GM12892 (cell line): ENCODE measurements at regions not wholly inside any gene's neighbourhood (a gene's known extent, or its start where the extent isn't known, plus 50 kb on each side); places are given as distances from the start of the nearest gene placed in this dataset.
"Not testable (repeated sequence)": the region's sequence is repeated elsewhere in the genome, so short reads cannot be mapped to it uniquely, and the experiment has no call there.

Experiments
- DNase-seq: peaks from one replicate; pipeline ENCODE4 v3.0.0; 2011; ENCODE audit not compliant: insufficient read length
- FAIRE-seq: peaks from 2 replicates; lab custom pipeline; 2011; peaks lifted over from hg19 to GRCh38; lab: Jason Lieb, UNC
- POLR2A ChIP-seq: IDR thresholded peaks from 2 replicates; pipeline ENCODE4 v1.6.1; 2011; ENCODE audit warnings: low read depth, low read length, control low read depth
- POLR2AphosphoS5 ChIP-seq: IDR thresholded peaks from 2 replicates; pipeline ENCODE4 v1.6.1; 2011; ENCODE audit warnings: low read depth, low read length, control low read depth
- TAF1 ChIP-seq: IDR thresholded peaks from 2 replicates; pipeline ENCODE4 v1.6.1; 2011; ENCODE audit warnings: low read depth, mild to moderate bottlenecking, control low read depth, low read length, borderline replicate concordance

GRCh38 chr16:31780342-31780741 is 93.3 kb upstream of the ZNF267 start:
- DNase-seq (no peak), FAIRE-seq (no peak)
- no peak for TF ChIP-seq POLR2A
- TF ChIP-seq TAF1 = no peak
- no peak for TF ChIP-seq POLR2AphosphoS5

DNA sequence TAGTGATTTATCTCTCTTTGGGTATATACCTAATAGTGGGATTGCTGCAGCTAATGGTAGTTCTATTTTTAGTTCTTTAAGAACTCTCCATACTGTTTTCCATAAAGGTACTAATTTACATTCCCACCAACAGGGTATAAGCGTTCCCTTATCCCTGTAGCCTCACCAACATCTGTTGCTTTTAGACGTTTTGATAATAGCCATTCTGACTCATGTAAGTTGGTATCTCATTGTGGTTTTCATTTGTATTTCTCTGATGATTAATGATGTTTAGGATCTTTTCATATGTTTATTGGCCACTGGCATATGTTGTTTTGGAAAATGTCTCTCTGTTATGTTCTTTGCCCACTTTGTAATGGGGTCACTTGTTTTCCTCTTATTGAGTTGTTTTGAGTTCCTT is 88.5 kb upstream of the ZNF267 start:
- FAIRE-seq (no peak), DNase-seq (no peak)
- no peak for TF ChIP-seq POLR2AphosphoS5
- no peak for TF ChIP-seq POLR2A
- TF ChIP-seq TAF1 = no peak

DNA sequence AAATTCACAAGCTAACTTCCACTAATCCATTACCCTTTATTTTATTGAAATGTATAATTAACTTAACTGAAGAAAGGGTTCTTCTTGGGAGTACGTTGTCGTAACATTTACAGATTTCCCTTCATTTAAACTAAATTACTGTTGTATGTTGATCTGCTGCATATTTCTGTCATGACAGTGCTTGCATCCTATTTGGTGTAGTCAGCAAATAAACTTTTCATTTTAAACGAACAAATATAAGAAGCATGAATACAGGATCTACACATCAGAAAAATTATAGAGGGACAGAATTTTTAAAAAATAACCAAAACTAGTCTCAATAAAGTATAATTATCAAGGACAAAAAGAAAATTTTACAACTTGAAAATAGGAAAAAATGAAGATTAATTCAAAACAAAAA is 66.5 kb upstream of the ZNF267 start:
- TF ChIP-seq POLR2A (no peak), TAF1 (no peak), POLR2AphosphoS5 (no peak)
- DNase-seq (no peak), FAIRE-seq (no peak)

DNA sequence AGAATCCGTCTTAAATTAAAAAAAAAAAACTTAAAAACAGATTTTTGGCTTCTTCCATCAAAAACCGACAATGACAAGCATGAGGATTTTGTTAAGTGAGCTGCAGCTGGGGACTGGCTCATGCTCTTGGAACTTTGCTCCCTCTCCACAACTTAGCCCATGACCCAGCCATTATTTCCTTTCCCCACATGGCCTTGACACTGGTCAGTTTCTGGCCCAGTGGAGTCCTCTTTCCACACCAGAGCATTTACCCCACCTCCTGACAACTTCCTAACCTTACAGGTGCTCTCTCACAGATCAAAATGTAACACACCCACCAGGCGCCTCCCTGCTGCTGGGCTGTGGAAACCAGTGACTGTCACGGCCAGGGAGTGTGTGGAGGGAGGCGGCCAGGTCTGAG is 62.7 kb upstream of the ZNF267 start:
- DNase-seq (no peak), FAIRE-seq (no peak)
- TF ChIP-seq POLR2AphosphoS5 (no peak), TAF1 (no peak), POLR2A (no peak)

DNA sequence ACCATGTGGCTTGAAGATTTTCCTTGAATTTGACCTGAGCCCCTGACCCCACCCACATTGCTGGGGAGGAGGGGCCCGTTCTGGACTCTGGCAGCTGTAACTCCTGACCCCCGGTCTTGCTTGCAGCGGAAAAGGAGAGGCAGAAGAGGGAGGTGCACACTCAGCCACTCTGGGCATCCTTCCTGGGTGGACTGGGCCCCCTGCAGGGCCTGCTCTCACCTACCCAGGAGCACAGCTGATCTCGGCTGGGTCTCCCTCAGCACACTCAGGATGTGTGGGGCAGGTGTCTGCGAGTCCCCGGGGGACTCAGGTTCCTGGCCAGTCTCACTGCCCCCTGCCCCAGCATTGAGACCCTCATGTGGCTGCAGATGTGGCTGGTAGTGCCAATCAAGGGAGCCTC is 57.5 kb upstream of the ZNF267 start:
- not testable (repeated sequence) for DNase-seq, FAIRE-seq

DNA sequence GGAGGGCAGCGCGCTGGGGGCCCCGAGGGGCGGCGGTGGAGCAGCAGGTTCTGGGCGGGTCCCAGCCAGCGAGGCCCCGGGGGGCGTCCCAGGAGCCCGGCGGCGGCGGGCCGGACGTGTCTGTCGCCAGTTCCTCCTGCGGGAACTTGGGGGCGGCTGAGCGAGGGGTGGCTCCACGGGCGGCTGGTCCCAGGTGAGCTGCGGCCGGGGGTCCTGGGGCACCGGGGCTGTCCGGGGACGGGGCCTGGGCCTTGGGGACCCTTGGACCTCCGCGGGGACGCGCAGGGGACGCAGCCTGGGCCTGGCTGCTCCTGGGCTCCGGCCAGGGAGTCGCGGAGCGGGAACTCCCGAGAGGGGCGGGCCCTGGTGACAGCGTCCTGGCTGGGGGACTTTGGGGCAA is 54.2 kb upstream of the ZNF267 start:
- FAIRE-seq (no peak), DNase-seq (no peak)
- no peak for TF ChIP-seq POLR2A
- TF ChIP-seq POLR2AphosphoS5 = no peak
- no peak for TF ChIP-seq TAF1

GRCh38 chr16:31819948-31820347 is 53.7 kb upstream of the ZNF267 start:
- no peak for TF ChIP-seq POLR2AphosphoS5
- DNase-seq (no peak), FAIRE-seq (no peak)
